ENCODE measurements at regions not wholly inside any gene's neighbourhood (a gene's known extent, or its start where the extent isn't known, plus 50 kb on each side); places are given as distances from the start of the nearest gene placed in this dataset.
"Not testable (repeated sequence)": the region's sequence is repeated elsewhere in the genome, so short reads cannot be mapped to it uniquely, and the experiment has no call there.

GRCh38 chr14:25394791-25395391 is 344.9 kb upstream of the STXBP6 start:
- in situ Hi-C loops (cut with MboI; ENCODE audit: low sequenced_read_pairs, unreplicated experiment): no loop called here
- TF ChIP-seq CTCF (IDR thresholded peaks at IDR 0.05; ENCODE audit: borderline replicate concordance, control extremely low read depth, extremely low read depth, insufficient read depth, missing control alignments): no peak
- no peak for DNase-seq (ENCODE audit: low spot score)

GRCh38 chr14:25394356-25394755 is 344.4 kb upstream of the STXBP6 start:
- in situ Hi-C loops (cut with MboI; ENCODE audit: low sequenced_read_pairs, unreplicated experiment): no loop called here
- DNase-seq (ENCODE audit: low spot score): no peak
- TF ChIP-seq CTCF (IDR thresholded peaks at IDR 0.05; ENCODE audit: borderline replicate concordance, control extremely low read depth, extremely low read depth, insufficient read depth, missing control alignments): no peak

- in situ Hi-C loops (cut with MboI; ENCODE audit: low sequenced_read_pairs, unreplicated experiment): no loop called here
- DNase-seq (ENCODE audit: low spot score): no peak
- TF ChIP-seq CTCF (IDR thresholded peaks at IDR 0.05; ENCODE audit: borderline replicate concordance, control extremely low read depth, extremely low read depth, insufficient read depth, missing control alignments): no peak
These were observed 340.0 kb upstream of the STXBP6 start for GRCh38 chr14:25389948-25390347.

GRCh38 chr14:25381498-25381897 is 331.6 kb upstream of the STXBP6 start:
- no peak for DNase-seq (ENCODE audit: low spot score)
- in situ Hi-C loops (cut with MboI; ENCODE audit: low sequenced_read_pairs, unreplicated experiment): no loop called here
- no peak for TF ChIP-seq CTCF (IDR thresholded peaks at IDR 0.05; ENCODE audit: borderline replicate concordance, control extremely low read depth, extremely low read depth, insufficient read depth, missing control alignments)

GRCh38 chr14:25375639-25376038 is 325.7 kb upstream of the STXBP6 start:
- no peak for TF ChIP-seq CTCF (IDR thresholded peaks at IDR 0.05; ENCODE audit: borderline replicate concordance, control extremely low read depth, extremely low read depth, insufficient read depth, missing control alignments)
- in situ Hi-C loops (cut with MboI; ENCODE audit: low sequenced_read_pairs, unreplicated experiment): no loop called here
- no peak for DNase-seq (ENCODE audit: low spot score)

- in situ Hi-C loops (cut with MboI; ENCODE audit: low sequenced_read_pairs, unreplicated experiment): no loop called here
- TF ChIP-seq CTCF (IDR thresholded peaks at IDR 0.05; ENCODE audit: borderline replicate concordance, control extremely low read depth, extremely low read depth, insufficient read depth, missing control alignments): no peak
- no peak for DNase-seq (ENCODE audit: low spot score)
These were observed 321.1 kb upstream of the STXBP6 start for GRCh38 chr14:25371068-25371467.

- in situ Hi-C loops (cut with MboI; ENCODE audit: low sequenced_read_pairs, unreplicated experiment); DNase-seq (ENCODE audit: low spot score): not testable (repeated sequence)
These were observed 320.1 kb upstream of the STXBP6 start for GRCh38 chr14:25370057-25370456.
